ENCODE measurements at regions not wholly inside any gene's neighbourhood (a gene's known extent, or its start where the extent isn't known, plus 50 kb on each side); places are given as distances from the start of the nearest gene placed in this dataset.

DNA sequence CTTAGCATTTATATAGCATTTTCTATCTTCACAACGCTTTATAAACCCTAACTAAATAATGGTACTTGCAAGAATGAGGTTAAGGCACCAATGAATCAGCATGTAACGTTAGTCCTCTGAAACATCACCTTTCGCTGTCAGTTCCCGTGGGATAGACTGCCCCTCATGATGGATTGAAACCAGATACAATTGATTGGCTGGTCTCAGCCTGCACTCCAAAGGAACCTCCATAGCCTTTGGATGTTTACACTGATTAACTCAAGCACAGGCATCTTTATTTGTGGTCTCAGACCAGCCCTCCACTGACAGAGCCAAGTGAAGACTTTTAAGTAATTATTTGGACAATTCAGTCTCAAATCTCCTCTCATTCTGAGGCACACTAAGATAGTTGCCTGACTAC, 1339.4 kb upstream of the WWC1 start:
- no peaks in the 10 kb centered on the region for H3K4me1 Mint-ChIP-seq
- H3K27ac Mint-ChIP-seq: no peak overlapping the region
- H3K36me3 Mint-ChIP-seq: no peaks in the 10 kb centered on the region
- DNase-seq: no peak
- no peaks in the 10 kb centered on the region for H3K27me3 Mint-ChIP-seq
- no peak overlapping the region for H3K4me3 Mint-ChIP-seq
- peaks cover under 1% of the 10 kb centered on the region for H3K9me3 Mint-ChIP-seq

DNA sequence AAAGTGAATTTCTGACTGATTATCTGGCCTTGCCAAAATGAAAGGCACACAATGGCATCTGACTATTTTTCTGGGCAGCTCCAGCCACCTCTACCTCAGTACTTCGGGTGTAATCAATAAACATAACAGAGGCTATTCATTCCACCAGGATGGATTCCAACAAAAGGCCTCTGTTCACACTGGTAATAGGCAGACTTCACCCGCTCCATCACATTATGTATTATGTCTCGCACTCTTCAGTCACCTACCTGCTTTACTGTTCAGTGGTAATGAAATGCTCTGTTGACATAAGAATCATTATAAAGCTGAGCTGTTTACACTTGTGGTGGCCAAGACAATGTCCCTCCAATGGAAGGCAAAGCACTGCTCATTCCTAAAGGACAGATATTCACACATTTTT, 1333.7 kb upstream of the WWC1 start:
- no peaks in the 10 kb centered on the region for H3K4me1 Mint-ChIP-seq

DNA sequence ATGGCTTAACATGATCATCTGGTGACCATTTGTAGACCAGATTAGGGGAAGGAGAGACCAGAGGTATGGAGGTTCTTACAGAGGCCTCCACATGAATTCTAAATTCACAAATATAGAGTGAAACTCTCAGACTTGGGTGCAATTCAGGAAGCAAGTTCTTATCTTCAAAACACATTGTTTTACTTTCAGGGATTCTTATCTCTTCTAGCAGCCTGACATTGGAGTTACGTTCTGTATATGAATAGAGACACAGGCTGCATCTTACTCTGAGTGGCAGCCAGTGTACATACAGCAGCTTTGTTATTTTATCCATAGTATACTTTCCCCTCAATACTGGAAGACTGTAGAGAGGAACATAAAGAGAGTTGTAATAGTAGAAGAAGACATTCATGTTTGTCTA, 1331.7 kb upstream of the WWC1 start:
- Mint-ChIP-seq H3K4me1 (no peaks in the 10 kb centered on the region), H3K36me3 (no peaks in the 10 kb centered on the region), H3K27me3 (no peaks in the 10 kb centered on the region), H3K9me3 (peaks cover 7% of the 10 kb centered on the region), H3K27ac (no peak overlapping the region), H3K4me3 (no peak overlapping the region)
- no peak for DNase-seq

More for the DNA sequence above, 1333.7 kb upstream of the WWC1 start:
- Mint-ChIP-seq H3K36me3 (no peaks in the 10 kb centered on the region), H3K27ac (no peak overlapping the region), H3K9me3 (peaks cover 4% of the 10 kb centered on the region), H3K27me3 (no peaks in the 10 kb centered on the region), H3K4me3 (no peak overlapping the region)
- no peak for DNase-seq

DNA sequence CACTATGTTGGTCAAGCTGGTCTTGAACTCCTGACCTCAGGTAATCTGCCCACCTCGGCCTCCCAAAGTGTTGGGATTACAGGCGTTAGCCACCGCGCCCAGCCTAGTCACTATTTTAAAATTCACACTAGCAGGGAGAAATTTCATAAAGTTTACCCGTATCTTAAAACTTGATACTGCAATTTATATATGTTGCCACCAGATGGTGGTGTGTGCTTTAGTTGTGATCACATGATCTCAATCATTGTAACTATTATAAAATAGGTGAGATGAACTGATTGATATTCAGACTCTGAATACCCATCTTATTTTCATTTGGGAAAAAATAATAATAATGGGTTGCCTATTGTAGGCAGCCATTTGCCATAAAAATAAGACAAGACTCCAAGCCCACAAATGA, 1330.4 kb upstream of the WWC1 start:
- no peak overlapping the region for H3K4me3 Mint-ChIP-seq
- H3K27me3 Mint-ChIP-seq: no peaks in the 10 kb centered on the region
- H3K9me3 Mint-ChIP-seq: peaks cover 8% of the 10 kb centered on the region
- no peak for DNase-seq
- no peaks in the 10 kb centered on the region for H3K36me3 Mint-ChIP-seq
- H3K27ac Mint-ChIP-seq: no peak overlapping the region
- H3K4me1 Mint-ChIP-seq: no peaks in the 10 kb centered on the region

DNA sequence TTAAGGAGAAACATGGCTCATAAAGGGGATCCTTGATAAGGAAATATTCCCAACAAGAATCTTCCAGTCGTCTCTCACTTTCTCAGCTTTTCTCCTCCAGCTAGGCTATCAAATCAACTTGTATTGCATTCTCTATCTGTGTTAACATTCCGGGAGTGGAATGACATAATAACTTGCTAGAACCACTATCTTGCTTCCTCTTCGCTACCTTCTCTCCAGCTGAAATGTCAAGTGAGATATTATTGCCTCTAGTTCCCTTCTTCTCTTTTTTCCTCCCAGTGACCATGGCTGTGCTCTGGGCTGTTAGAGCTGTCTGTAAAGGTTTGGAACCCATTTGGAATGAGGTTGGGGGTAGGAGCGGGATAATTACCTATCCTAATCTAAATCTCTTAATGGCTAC, 1329.5 kb upstream of the WWC1 start:
- Mint-ChIP-seq H3K4me3 (no peak overlapping the region), H3K4me1 (no peaks in the 10 kb centered on the region), H3K36me3 (no peaks in the 10 kb centered on the region), H3K27ac (no peak overlapping the region), H3K27me3 (no peaks in the 10 kb centered on the region), H3K9me3 (peaks cover 8% of the 10 kb centered on the region)
- DNase-seq: no peak

DNA sequence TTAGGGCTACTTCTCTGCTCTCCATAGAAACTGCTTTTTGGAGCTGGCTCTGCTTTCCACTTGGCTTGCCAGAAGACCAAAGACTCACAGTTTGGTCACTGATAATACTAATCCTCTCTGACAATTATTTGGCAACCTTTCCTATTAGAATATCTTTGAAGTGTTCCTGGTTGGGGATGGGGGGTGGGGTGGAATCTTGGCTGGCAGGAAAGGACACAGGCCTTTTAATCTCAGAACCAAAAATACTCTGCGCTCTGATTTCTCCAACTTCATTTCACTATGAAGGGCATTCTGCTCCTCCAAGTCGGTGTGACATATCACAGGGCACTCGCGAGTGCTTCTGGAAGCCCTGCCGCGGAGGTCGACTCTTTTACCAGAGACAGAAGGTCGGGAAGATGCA, 1329.0 kb upstream of the WWC1 start:
- H3K4me1 Mint-ChIP-seq: no peaks in the 10 kb centered on the region
- no peak for DNase-seq
- no peaks in the 10 kb centered on the region for H3K27me3 Mint-ChIP-seq
- H3K9me3 Mint-ChIP-seq: peaks cover 7% of the 10 kb centered on the region
- H3K36me3 Mint-ChIP-seq: no peaks in the 10 kb centered on the region
- no peak overlapping the region for H3K27ac Mint-ChIP-seq
- H3K4me3 Mint-ChIP-seq: no peak overlapping the region

DNA sequence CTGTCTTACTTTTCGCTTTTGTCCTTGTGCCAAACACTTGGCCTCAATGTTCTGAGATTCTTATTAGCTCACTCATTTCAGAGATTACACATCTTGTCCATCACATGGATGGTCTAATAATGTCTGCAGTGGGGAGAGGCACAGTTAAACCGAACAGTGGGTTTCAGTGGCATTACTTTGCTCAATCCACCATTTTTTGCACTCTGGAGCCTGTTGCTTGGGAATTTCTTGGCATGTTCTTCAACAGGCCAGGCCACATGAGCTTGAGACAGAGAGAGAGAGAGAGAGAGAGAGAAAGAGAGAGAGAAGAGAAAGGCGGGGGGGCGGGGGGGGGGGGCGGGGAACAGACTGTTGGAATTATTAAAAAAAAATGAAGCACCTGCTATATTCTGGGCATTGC, 1327.8 kb upstream of the WWC1 start:
- DNase-seq: no peak
- H3K36me3 Mint-ChIP-seq: no peaks in the 10 kb centered on the region
- no peak overlapping the region for H3K4me3 Mint-ChIP-seq
- no peaks in the 10 kb centered on the region for H3K27me3 Mint-ChIP-seq
- H3K27ac Mint-ChIP-seq: no peak overlapping the region
- H3K9me3 Mint-ChIP-seq: peaks cover 7% of the 10 kb centered on the region
- H3K4me1 Mint-ChIP-seq: no peaks in the 10 kb centered on the region

DNA sequence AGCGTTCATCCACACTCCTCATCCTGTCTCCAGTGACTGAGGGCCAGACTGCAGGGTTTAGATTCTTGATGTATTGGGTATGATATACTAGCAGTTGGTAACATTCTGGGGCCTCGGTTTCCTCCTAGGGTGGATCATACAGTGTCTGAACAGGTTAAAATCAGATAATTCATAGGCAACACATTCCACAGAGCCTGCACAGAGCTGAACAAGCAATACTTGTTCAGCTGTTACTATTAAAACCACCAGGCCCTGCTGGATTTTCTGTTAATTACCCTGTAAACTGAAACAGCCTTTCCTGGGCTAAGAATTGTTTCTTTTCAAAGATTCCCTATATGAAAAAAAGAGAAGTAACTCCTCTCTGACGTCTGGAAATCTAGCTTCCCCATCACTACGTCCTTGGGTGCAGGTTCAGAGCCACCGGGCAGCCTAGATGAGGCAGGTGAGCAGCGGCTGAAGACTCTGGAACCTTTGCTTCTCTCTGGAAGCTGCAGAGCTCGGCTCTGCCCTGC, 1313.5 kb upstream of the WWC1 start:
- no peaks in the 10 kb centered on the region for H3K36me3 Mint-ChIP-seq
- DNase-seq: no peak
- peaks cover 3% of the 10 kb centered on the region for H3K4me1 Mint-ChIP-seq
- peaks cover 36% of the 10 kb centered on the region for H3K27me3 Mint-ChIP-seq
- H3K4me3 Mint-ChIP-seq: no peak overlapping the region
- H3K9me3 Mint-ChIP-seq: no peaks in the 10 kb centered on the region
- no peak overlapping the region for H3K27ac Mint-ChIP-seq

DNA sequence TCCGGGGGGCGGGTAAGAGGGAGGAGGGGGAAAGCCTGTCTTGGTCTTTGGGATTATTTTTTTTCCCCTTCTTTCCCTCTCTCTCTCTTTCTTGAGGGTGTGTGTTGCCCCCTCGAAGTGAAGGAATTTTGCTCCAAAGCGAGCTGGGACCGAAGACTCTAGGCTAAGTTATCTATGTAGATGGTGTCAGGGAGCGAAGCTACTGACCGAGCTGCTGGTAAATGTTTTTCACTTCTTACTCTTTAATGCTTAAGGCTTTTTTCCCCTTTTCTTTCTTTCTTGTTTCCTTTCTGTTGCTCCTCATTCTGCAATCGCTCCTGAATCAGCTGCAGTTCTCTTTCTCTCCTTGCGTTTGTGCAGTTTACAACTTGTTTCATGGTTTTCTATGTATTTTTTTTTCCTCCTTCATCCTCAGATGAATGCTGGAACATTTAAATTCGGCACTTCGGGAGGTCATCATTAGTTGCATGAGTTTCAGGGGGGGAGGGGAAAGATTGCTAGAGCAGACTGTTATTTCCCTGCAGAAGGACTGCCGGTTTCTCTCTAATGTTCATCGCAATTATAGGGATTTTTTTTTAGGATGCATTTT, 1312.0 kb upstream of the WWC1 start:
- Mint-ChIP-seq H3K27ac (no peak overlapping the region), H3K36me3 (no peaks in the 10 kb centered on the region), H3K4me1 (peaks cover 3% of the 10 kb centered on the region), H3K27me3 (peaks cover 36% of the 10 kb centered on the region), H3K4me3 (no peak overlapping the region), H3K9me3 (peaks cover 1% of the 10 kb centered on the region)
- no peak for DNase-seq

DNA sequence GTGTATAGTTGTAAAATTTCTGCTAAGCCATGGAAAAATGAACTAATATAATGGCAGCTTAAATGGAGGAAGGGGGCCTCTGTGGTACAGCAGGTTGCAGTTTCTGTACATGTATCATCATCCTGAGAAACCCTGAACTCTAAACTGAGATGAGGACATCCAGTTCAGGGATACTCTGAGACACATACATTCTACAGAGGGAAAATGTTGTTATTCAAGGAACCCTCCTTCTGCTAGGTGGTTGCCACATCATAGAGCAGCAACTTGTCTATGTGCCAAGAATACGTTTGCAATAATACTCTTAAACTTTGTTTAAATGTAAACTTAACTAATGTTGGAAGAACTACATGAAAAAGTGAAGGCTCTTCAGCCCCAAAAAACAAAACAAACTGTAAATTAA, 1310.8 kb upstream of the WWC1 start:
- H3K36me3 Mint-ChIP-seq: no peaks in the 10 kb centered on the region

DNA sequence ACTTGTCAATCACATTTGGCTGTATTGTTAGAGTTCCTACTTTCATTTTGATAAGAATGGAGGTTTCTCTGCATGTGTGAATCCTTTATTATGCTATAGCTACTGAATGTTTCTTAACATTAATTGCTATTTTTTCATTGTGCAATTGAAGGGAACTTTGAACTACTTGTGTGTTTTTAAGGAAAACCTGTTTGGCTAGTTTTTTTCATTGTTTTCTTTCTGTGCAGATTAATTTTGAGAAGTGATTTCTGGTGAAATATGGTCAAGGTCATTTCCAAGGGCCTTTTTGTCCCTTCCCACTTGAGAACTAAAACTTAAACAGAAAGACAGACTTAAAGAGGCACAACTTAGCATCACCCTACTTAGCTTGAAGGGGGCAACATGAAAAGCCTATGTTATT, 1309.2 kb upstream of the WWC1 start:
- H3K4me1 Mint-ChIP-seq: peaks cover 3% of the 10 kb centered on the region
- H3K9me3 Mint-ChIP-seq: peaks cover 1% of the 10 kb centered on the region
- peaks cover 32% of the 10 kb centered on the region for H3K27me3 Mint-ChIP-seq
- H3K27ac Mint-ChIP-seq: no peak overlapping the region
- DNase-seq: no peak
- no peak overlapping the region for H3K4me3 Mint-ChIP-seq
- no peaks in the 10 kb centered on the region for H3K36me3 Mint-ChIP-seq

More for the DNA sequence above, 1310.8 kb upstream of the WWC1 start:
- Mint-ChIP-seq H3K9me3 (peaks cover 1% of the 10 kb centered on the region), H3K4me3 (no peak overlapping the region), H3K27ac (no peak overlapping the region), H3K4me1 (peaks cover 3% of the 10 kb centered on the region), H3K27me3 (peaks cover 36% of the 10 kb centered on the region)
- no peak for DNase-seq

DNA sequence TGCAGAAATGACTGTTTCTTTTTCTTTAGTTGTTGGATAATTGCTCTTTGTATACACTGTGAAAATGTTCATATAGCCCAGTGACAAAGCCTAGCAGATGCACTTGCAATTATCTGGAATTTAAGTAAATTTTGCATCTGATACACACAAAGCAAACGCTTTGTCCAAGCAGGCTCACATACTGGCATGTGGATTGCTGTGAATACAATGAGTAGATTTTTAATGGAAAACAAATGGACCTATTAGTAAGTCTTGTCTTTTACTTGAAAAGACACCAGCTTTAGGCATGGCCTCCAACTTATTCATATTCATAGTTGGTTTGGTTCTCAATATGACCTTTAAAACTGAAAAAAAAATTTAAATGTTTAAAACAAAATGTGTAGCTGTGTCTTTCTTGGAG, 1299.8 kb upstream of the WWC1 start:
- Mint-ChIP-seq H3K4me1 (no peaks in the 10 kb centered on the region), H3K4me3 (no peak overlapping the region), H3K27me3 (no peaks in the 10 kb centered on the region), H3K36me3 (no peaks in the 10 kb centered on the region), H3K9me3 (no peaks in the 10 kb centered on the region), H3K27ac (no peak overlapping the region)
- DNase-seq: no peak

DNA sequence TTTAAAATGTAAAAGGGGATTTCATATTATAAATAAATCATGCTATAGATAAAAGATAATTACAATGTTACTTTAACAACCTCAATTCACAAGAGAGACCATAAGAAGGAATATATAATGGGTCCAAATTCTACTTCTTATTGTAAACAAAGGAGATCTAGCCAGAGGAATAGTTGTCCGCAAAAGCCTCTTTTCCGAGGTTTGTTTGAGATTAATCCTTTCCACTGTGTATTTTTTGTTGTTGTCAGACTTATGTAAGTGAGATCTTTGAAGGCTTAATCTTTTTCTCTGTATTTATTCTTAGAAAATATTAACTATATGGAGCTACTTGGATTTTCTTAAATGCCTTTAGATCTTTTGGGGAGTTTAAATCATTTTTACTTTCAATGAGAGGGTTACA, 1299.3 kb upstream of the WWC1 start:
- Mint-ChIP-seq H3K9me3 (no peaks in the 10 kb centered on the region), H3K27me3 (no peaks in the 10 kb centered on the region), H3K27ac (no peak overlapping the region), H3K36me3 (no peaks in the 10 kb centered on the region), H3K4me3 (no peak overlapping the region), H3K4me1 (no peaks in the 10 kb centered on the region)
- no peak for DNase-seq

DNA sequence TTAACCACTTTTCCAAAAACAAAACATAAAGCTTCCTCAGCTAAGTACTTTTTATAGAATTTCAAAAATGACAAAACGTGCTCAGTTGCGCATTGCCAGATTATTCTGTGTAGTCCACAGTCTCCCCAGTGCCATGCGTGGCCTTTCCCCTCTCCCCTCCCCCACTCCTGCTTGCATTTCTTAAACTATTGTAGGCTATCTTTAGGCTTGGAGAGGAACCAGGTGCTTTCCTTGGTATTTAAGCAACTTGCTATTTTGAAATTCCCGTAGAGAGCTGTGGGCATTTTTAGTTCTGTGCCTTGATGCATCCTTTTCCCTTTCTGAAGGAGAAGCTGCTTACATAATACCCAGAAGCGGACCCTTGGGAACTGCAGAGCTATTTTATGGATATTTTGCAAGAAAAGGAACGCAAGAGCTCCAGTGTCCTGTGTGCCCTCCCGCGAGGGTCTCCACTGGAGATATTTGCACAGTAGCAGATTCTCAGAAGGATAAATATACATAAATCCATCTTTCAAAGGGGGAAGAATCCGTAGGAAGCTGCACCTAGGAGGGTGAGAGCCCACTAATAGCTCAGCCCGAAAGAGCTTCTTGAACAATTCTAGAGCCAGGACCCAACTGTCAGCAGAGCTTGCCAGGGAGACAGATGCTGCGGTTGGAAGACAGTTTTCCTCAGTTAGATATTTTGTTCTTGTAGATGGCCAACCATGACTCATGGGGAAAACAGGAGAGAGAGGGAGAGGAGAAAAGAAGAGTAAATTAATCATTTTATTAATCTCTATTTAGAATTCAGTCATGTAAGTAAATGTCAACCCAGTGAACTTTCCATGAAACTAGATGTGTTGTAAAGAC, 1298.3 kb upstream of the WWC1 start:
- Mint-ChIP-seq H3K9me3 (peaks cover 2% of the 10 kb centered on the region), H3K36me3 (no peaks in the 10 kb centered on the region), H3K4me3 (no peak overlapping the region), H3K27ac (no peak overlapping the region), H3K4me1 (no peaks in the 10 kb centered on the region), H3K27me3 (no peaks in the 10 kb centered on the region)
- DNase-seq: no peak

DNA sequence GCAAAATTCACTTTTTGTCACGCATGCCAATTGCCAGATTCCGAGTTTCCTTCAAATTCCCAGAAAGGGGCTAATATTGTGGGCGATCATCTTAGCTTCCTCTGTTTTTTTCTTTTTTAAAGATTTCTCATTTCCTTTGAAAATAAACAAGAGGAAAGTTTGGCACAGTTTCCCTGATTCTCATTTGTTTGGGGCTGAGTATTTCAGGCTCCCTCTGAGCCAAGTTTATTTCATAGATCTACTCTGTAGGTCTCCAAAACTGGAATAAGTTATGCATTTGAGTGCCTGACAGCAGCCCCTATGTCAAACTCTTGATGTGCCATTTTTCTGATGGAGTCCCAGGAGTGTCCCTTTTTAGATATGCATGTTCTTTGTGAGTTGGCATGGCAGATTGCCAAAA, 1297.2 kb upstream of the WWC1 start:
- Mint-ChIP-seq H3K9me3 (peaks cover 4% of the 10 kb centered on the region), H3K36me3 (no peaks in the 10 kb centered on the region), H3K4me3 (no peak overlapping the region), H3K4me1 (no peaks in the 10 kb centered on the region), H3K27me3 (no peaks in the 10 kb centered on the region), H3K27ac (no peak overlapping the region)
- DNase-seq: no peak

DNA sequence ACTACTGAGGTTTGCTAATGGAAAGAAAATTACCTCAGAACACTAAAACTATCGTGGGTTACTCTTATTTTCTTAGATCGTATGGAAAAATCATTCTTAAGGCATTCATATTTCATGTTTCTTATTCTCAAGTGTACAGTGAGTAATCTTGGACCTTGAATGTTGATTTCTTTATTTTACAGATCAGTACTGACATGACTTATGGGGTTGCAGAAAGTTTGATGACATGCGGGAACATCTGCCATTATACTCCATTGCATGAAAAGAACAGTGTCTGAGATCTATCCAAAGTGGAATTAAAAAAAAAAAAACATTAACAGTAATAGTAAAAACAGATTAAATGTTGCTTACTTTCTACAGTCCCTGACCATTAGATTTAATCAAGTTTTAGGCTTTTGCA, 1290.2 kb upstream of the WWC1 start:
- H3K4me1 Mint-ChIP-seq: no peaks in the 10 kb centered on the region
- DNase-seq: no peak
- H3K27me3 Mint-ChIP-seq: no peaks in the 10 kb centered on the region
- peaks cover 8% of the 10 kb centered on the region for H3K9me3 Mint-ChIP-seq
- H3K27ac Mint-ChIP-seq: no peak overlapping the region
- H3K36me3 Mint-ChIP-seq: no peaks in the 10 kb centered on the region
- H3K4me3 Mint-ChIP-seq: no peak overlapping the region

All from activated naive CD8-positive, alpha-beta T cell treated with anti-CD3 and anti-CD28 coated beads for 36 hours (primary cell).